ENCODE measurements at regions not wholly inside any gene's neighbourhood (a gene's known extent, or its start where the extent isn't known, plus 50 kb on each side); places are given as distances from the start of the nearest gene placed in this dataset.

GRCh38 chr15:37876900-37877299 lies 57.5 kb upstream of the TMCO5A start:
- intact Hi-C loops (cut with DNase I; ENCODE audit: low total_unique reads): no loop called here
- H3K4me3 ChIP-seq (ENCODE audit: low read depth, poor library complexity, severe bottlenecking): no peak overlapping the region
- WGBS, 2 donors: 84 to 88% methylated on average over 3 of the region's 3 CpGs
- no peak for TF ChIP-seq POLR2A (IDR thresholded peaks at IDR 0.05)
- TF ChIP-seq CTCF (IDR thresholded peaks at IDR 0.05): no peak
- no peak for DNase-seq (ENCODE audit: low spot score in 2 of 2)

- 69 to 73% methylated on average over 7 of the region's 7 CpGs for WGBS, 2 donors
- no peak overlapping the region for H3K4me3 ChIP-seq (ENCODE audit: low read depth, poor library complexity, severe bottlenecking)
- TF ChIP-seq CTCF (IDR thresholded peaks at IDR 0.05) (no peak), POLR2A (IDR thresholded peaks at IDR 0.05) (no peak)
- intact Hi-C loops (cut with DNase I; ENCODE audit: low total_unique reads): no loop called here
- DNase-seq (ENCODE audit: low spot score in 2 of 2): no peak
Observed at GRCh38 chr15:37877851-37878741, 56.3 kb upstream of the TMCO5A start.

GRCh38 chr15:37880009-37880834 lies 54.2 kb upstream of the TMCO5A start:
- no peak for DNase-seq (ENCODE audit: low spot score in 2 of 2)
- H3K4me3 ChIP-seq (ENCODE audit: low read depth, poor library complexity, severe bottlenecking): no peak overlapping the region
- 37 to 42% methylated on average over 12 of the region's 12 CpGs for WGBS, 2 donors
- intact Hi-C loops (cut with DNase I; ENCODE audit: low total_unique reads): no loop called here
- TF ChIP-seq CTCF (IDR thresholded peaks at IDR 0.05): no peak
- no peak for TF ChIP-seq POLR2A (IDR thresholded peaks at IDR 0.05)

- intact Hi-C loops (cut with DNase I; ENCODE audit: low total_unique reads): no loop called here
- no peak for TF ChIP-seq CTCF (IDR thresholded peaks at IDR 0.05)
- no peak for TF ChIP-seq POLR2A (IDR thresholded peaks at IDR 0.05)
- DNase-seq (ENCODE audit: low spot score in 2 of 2): no peak
- no peak overlapping the region for H3K4me3 ChIP-seq (ENCODE audit: low read depth, poor library complexity, severe bottlenecking)
- 30 to 35% methylated on average over 2 of the region's 2 CpGs for WGBS, 2 donors
Observed at GRCh38 chr15:37880835-37881153, 53.6 kb upstream of the TMCO5A start.

GRCh38 chr15:37881237-37882013 lies 53.0 kb upstream of the TMCO5A start:
- no peak for DNase-seq (ENCODE audit: low spot score in 2 of 2)
- 82 to 88% methylated on average over 8 of the region's 8 CpGs for WGBS, 2 donors
- TF ChIP-seq POLR2A (IDR thresholded peaks at IDR 0.05) (no peak), CTCF (IDR thresholded peaks at IDR 0.05) (no peak)
- intact Hi-C loops (cut with DNase I; ENCODE audit: low total_unique reads): no loop called here
- H3K4me3 ChIP-seq (ENCODE audit: low read depth, poor library complexity, severe bottlenecking): no peak overlapping the region

All from lower leg skin (tissue), 4 donors.